H1 (cell line): ENCODE measurements at regions not wholly inside any gene's neighbourhood (a gene's known extent, or its start where the extent isn't known, plus 50 kb on each side); places are given as distances from the start of the nearest gene placed in this dataset.

Experiments used
- CTCF ChIA-PET: fragments of 300-600 bp; sonication (Branson Sonifier 250); formaldehyde crosslinking; loops from one replicate; lab custom pipeline; 2021; ENCODE audit not compliant: partially characterized antibody; lab: Charles Lee
- POLR2A ChIA-PET: fragments of 300-600 bp; sonication (Branson Sonifier 250); formaldehyde crosslinking; loops from one replicate; lab custom pipeline; 2021; ENCODE audit warnings: inconsistent platforms; ENCODE audit not compliant: partially characterized antibody; lab: Charles Lee
- DNase-seq, 2 experiments: peaks; one replicate each; pipeline versions ENCODE4 v3.0.0 to v3.0.0-alpha.2; 2010 to 2022; ENCODE audit warnings: low spot score in 2 of 2, low read depth in 1 of 2, mixed read lengths in 1 of 2
- FAIRE-seq: peaks from 2 replicates; lab custom pipeline; 2011; peaks lifted over from hg19 to GRCh38; lab: Jason Lieb, UNC
- H2AFZ ChIP-seq: 2 replicates; pipeline ENCODE4 v1.8.1; 2012; ENCODE audit warnings: low read length, inconsistent platforms
- H2AK5ac ChIP-seq: 2 replicates; pipeline ENCODE4 v1.6.1; 2013; ENCODE audit warnings: low read depth, low read length
- H2BK120ac ChIP-seq: replicated peaks from 2 replicates; pipeline ENCODE3; 2013; ENCODE audit warnings: low read depth, low read length, inconsistent platforms
- H2BK12ac ChIP-seq: 2 replicates; pipeline ENCODE4 v1.6.1; 2013; ENCODE audit warnings: low read depth, low read length
- H2BK15ac ChIP-seq: 2 replicates; pipeline ENCODE4 v1.6.1; 2013; ENCODE audit warnings: low read length
- H2BK20ac ChIP-seq: 2 replicates; pipeline ENCODE4 v1.6.1; 2013; ENCODE audit warnings: low read length
- H2BK5ac ChIP-seq: 2 replicates; pipeline ENCODE4 v1.6.1; 2013; ENCODE audit warnings: low read depth, low read length
- H3K14ac ChIP-seq: 2 replicates; pipeline ENCODE4 v1.6.1; 2013; ENCODE audit warnings: inconsistent platforms; ENCODE audit not compliant: insufficient read length
- H3K18ac ChIP-seq: 2 replicates; pipeline ENCODE4 v1.6.1; 2013; ENCODE audit warnings: low read length; ENCODE audit errors: extremely low read depth
- H3K23ac ChIP-seq: 2 replicates; pipeline ENCODE4 v1.6.1; 2013; ENCODE audit warnings: inconsistent platforms; ENCODE audit not compliant: insufficient read length
- H3K23me2 ChIP-seq: 2 replicates; pipeline ENCODE4 v1.6.1; 2013; ENCODE audit warnings: low read depth, low read length
- H3K27ac ChIP-seq: 2 replicates; pipeline ENCODE4 v1.6.1; 2011; ENCODE audit warnings: low read depth, low read length, inconsistent platforms
- H3K27me3 ChIP-seq, 4 experiments: replicated peaks in 1 of 4; 1 replicate in 1 of 4; 2 replicates in 3 of 4; pipeline versions ENCODE4 v1.6.1 to v1.8.1; 2011 to 2013; ENCODE audit warnings: low read length in 3 of 4, mild to moderate bottlenecking in 3 of 4, inconsistent platforms in 2 of 4, mixed read lengths in 2 of 4, moderate library complexity in 1 of 4; ENCODE audit not compliant: control insufficient read depth in 3 of 4, insufficient read depth in 3 of 4; ENCODE audit errors: extremely low read depth in 1 of 4
- H3K36me3 ChIP-seq, 4 experiments: 2 replicates each; pipeline versions ENCODE4 v1.6.1 to v1.8.1; 2011 to 2013; ENCODE audit warnings: mild to moderate bottlenecking in 4 of 4, low read length in 3 of 4, moderate library complexity in 2 of 4, control low read depth in 1 of 4, inconsistent platforms in 1 of 4; ENCODE audit not compliant: insufficient read depth in 4 of 4, control insufficient read depth in 2 of 4
- H3K4ac ChIP-seq: replicated peaks from 2 replicates; pipeline ENCODE3; 2013; ENCODE audit warnings: low read length, low read depth, mixed read lengths, inconsistent platforms; ENCODE audit not compliant: insufficient read length
- H3K4me1 ChIP-seq, 4 experiments: replicated peaks in 1 of 4; 1 replicate in 1 of 4; 2 replicates in 3 of 4; pipeline versions ENCODE4 v1.6.1 to v1.8.1; 2011 to 2013; ENCODE audit warnings: low read length in 3 of 4, inconsistent platforms in 2 of 4, mixed read lengths in 1 of 4; ENCODE audit not compliant: insufficient read depth in 4 of 4, control insufficient read depth in 3 of 4
- H3K4me2 ChIP-seq, 2 experiments: 2 replicates each; pipeline versions ENCODE4 v1.6.1 to v1.8.1; 2011 to 2013; ENCODE audit warnings: low read depth in 2 of 2, low read length in 2 of 2, control low read depth in 1 of 2, inconsistent platforms in 1 of 2, mild to moderate bottlenecking in 1 of 2; ENCODE audit not compliant: insufficient read depth in 1 of 2
- H3K4me3 ChIP-seq, 4 experiments: fragments of 200-600, 300-600 bp in 1 of 4; sonication (generic), shearing (Covaris generic), sonication (Bioruptor Twin) in 1 of 4; 2 replicates each; pipeline versions ENCODE4 v1.5.1 to v1.8.1; 2011 to 2016; ENCODE audit warnings: low read length in 4 of 4, low read depth in 3 of 4, control low read depth in 2 of 4, inconsistent platforms in 2 of 4, mild to moderate bottlenecking in 2 of 4, mixed read lengths in 1 of 4, moderate library complexity in 1 of 4; ENCODE audit not compliant: insufficient read depth in 2 of 4; ENCODE audit errors: extremely low read depth in 1 of 4
- H3K56ac ChIP-seq: replicated peaks from 2 replicates; pipeline ENCODE3; 2013; ENCODE audit warnings: low read depth, mild to moderate bottlenecking, mixed read lengths, low read length, inconsistent platforms; ENCODE audit not compliant: insufficient read length
- H3K79me1 ChIP-seq: 2 replicates; pipeline ENCODE4 v1.6.1; 2013; ENCODE audit warnings: low read depth, low read length, control low read depth
- H3K79me2 ChIP-seq, 2 experiments: 2 replicates each; pipeline versions ENCODE4 v1.6.1 to v1.8.1; 2012 to 2013; ENCODE audit warnings: low read length in 2 of 2, mild to moderate bottlenecking in 2 of 2, inconsistent platforms in 1 of 2; ENCODE audit not compliant: insufficient read depth in 2 of 2, control insufficient read depth in 1 of 2
- H3K9ac ChIP-seq, 4 experiments: replicated peaks in 1 of 4; 1 replicate in 1 of 4; 2 replicates in 3 of 4; pipeline versions ENCODE4 v1.6.1 to v1.8.1; 2011 to 2013; ENCODE audit warnings: low read depth in 3 of 4, low read length in 3 of 4, control low read depth in 2 of 4, mild to moderate bottlenecking in 2 of 4, moderate library complexity in 2 of 4, inconsistent platforms in 1 of 4; ENCODE audit errors: extremely low read depth in 1 of 4
- H3K9me3 ChIP-seq, 2 experiments: 2 replicates each; pipeline versions ENCODE4 v1.6.1 to v1.8.1; 2012 to 2013; ENCODE audit warnings: mild to moderate bottlenecking in 2 of 2, moderate library complexity in 2 of 2, control low read depth in 1 of 2, inconsistent platforms in 1 of 2, low read depth in 1 of 2, low read length in 1 of 2, mixed read lengths in 1 of 2; ENCODE audit not compliant: insufficient read depth in 2 of 2
- H4K20me1 ChIP-seq, 2 experiments: replicated peaks in 1 of 2; 2 replicates each; pipeline versions ENCODE3 to v1.8.1; 2011 to 2013; ENCODE audit warnings: inconsistent platforms in 2 of 2, low read length in 2 of 2, mild to moderate bottlenecking in 1 of 2; ENCODE audit not compliant: insufficient read depth in 2 of 2, control insufficient read depth in 1 of 2
- H4K5ac ChIP-seq: 2 replicates; pipeline ENCODE4 v1.6.1; 2013; ENCODE audit warnings: low read length, low read depth, mixed read lengths, inconsistent platforms; ENCODE audit not compliant: insufficient read length
- H4K8ac ChIP-seq: 2 replicates; pipeline ENCODE4 v1.8.0; 2013; ENCODE audit warnings: mild to moderate bottlenecking, moderate library complexity, low read length, inconsistent platforms; ENCODE audit not compliant: insufficient read depth; ENCODE audit errors: extremely low read depth
- H4K91ac ChIP-seq: replicated peaks from 2 replicates; pipeline ENCODE3; 2013; ENCODE audit warnings: low read length, mixed read lengths, inconsistent platforms; ENCODE audit not compliant: insufficient read length
- BCL11A ChIP-seq, 2 experiments: IDR thresholded peaks; one replicate each; pipeline ENCODE4 v1.6.1; 2011; ENCODE audit warnings: low read depth in 2 of 2, low read length in 2 of 2, mild to moderate bottlenecking in 2 of 2
- BRCA1 ChIP-seq: IDR thresholded peaks from 2 replicates; pipeline ENCODE4 v1.6.1; 2012; ENCODE audit warnings: low read depth, low read length, improper control_type of control experiment
- CBX5 ChIP-seq: fragments of 300-800, 300-1000 bp; sonication (generic); IDR thresholded peaks from 2 replicates; pipeline ENCODE4 v1.7.1; 2016; ENCODE audit warnings: antibody characterized with exemption, low read length, low read depth
- CHD2 ChIP-seq: IDR thresholded peaks from 2 replicates; pipeline ENCODE4 v1.6.1; 2012; ENCODE audit warnings: low read length, improper control_type of control experiment
- EGR1 ChIP-seq: IDR thresholded peaks from 2 replicates; pipeline ENCODE4 v1.6.1; 2011; ENCODE audit warnings: low read depth, low read length, borderline replicate concordance
- EP300 ChIP-seq, 2 experiments: IDR thresholded peaks; 1 replicate in 1 of 2; 2 replicates in 1 of 2; pipeline ENCODE4 v1.6.1; 2011 to 2012; ENCODE audit warnings: low read depth in 2 of 2, low read length in 2 of 2, mild to moderate bottlenecking in 2 of 2, borderline replicate concordance in 1 of 2, inconsistent platforms in 1 of 2, moderate library complexity in 1 of 2
- HDAC6 ChIP-seq: IDR thresholded peaks from one replicate; pipeline ENCODE4 v1.7.1; 2012; ENCODE audit warnings: low read depth, mild to moderate bottlenecking, inconsistent platforms, low read length, moderate library complexity
- KDM1A ChIP-seq: fragments of 200-600, 300-600 bp; sonication (generic); IDR thresholded peaks from 2 replicates; pipeline ENCODE4 v1.7.1; 2016; ENCODE audit warnings: mild to moderate bottlenecking, low read length, borderline replicate concordance
- KDM4A ChIP-seq: IDR thresholded peaks from one replicate; pipeline ENCODE4 v1.7.1; 2012; ENCODE audit warnings: low read depth, mild to moderate bottlenecking, moderate library complexity, low read length, inconsistent platforms; ENCODE audit not compliant: severe bottlenecking
- POU5F1 ChIP-seq: IDR thresholded peaks from 2 replicates; pipeline ENCODE4 v1.6.1; 2011; ENCODE audit warnings: low read depth, mild to moderate bottlenecking, low read length, moderate library complexity
- RBBP5 ChIP-seq: IDR thresholded peaks from 2 replicates; pipeline ENCODE4 v1.7.1; 2012; ENCODE audit warnings: low read depth, mild to moderate bottlenecking, inconsistent platforms, low read length, moderate library complexity, borderline replicate concordance
- SIX5 ChIP-seq: IDR thresholded peaks from 2 replicates; pipeline ENCODE4 v1.6.1; 2011; ENCODE audit warnings: mild to moderate bottlenecking, low read depth, low read length
- SP1 ChIP-seq: IDR thresholded peaks from 2 replicates; pipeline ENCODE4 v1.6.1; 2011; ENCODE audit warnings: low read depth, low read length
- WGBS, 2 experiments: shearing (Covaris generic) in 1 of 2; methylation state at CpG; one replicate each; pipeline versions ENCODE4 v1.1.6 to v1.1.7; 2013 to 2015; ENCODE audit warnings: low lambda C conversion rate in 2 of 2, mixed read lengths in 2 of 2, inconsistent platforms in 1 of 2, low coverage in 1 of 2, missing lambda C conversion rate in 1 of 2; ENCODE audit not compliant: insufficient replicate concordance in 2 of 2, insufficient coverage in 1 of 2, insufficient read length in 1 of 2; ENCODE audit errors: extremely low coverage in 1 of 2, missing lambda C conversion rate in 1 of 2; 5-methylcytosine and 5-hydroxymethylcytosine counted together
- TF ChIP-seq, protein P1 (sequence below): IDR thresholded peaks from 2 replicates; pipeline ENCODE4 v1.6.1; 2012; ENCODE audit warnings: low read length, inconsistent platforms

DNA sequence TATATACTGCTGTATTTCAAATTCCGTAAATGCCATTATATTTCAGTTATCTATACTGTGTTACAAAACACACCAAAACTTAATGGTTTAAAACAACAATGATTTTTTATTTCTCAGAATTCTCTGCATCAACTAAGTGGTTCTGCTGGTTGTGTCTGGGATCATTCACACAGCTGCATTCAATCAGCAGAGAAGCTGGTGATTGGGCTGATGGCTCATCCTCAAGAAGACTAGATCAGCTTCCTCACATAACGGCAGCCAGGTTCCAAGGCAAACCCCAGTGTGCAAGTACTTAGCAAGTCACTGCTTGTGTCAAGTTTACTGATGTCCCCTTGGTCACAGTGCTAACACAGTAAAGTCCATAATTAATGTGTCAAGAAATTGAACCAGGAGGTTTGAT is 86.3 kb upstream of the VANGL1 start:
- Histone ChIP-seq H2BK20ac (no peak overlapping the region), H4K8ac (no peak overlapping the region), H3K4me3 (no peak overlapping the region), H3K27ac (no peak overlapping the region), H3K9ac (no peak overlapping the region), H4K5ac (no peak overlapping the region), H2BK120ac (no peak overlapping the region), H3K36me3 (no peaks in the 10 kb centered on the region), H2BK5ac (no peak overlapping the region), H3K4ac (no peak overlapping the region), H4K20me1 (no peaks in the 10 kb centered on the region), H2BK15ac (no peak overlapping the region), H2AK5ac (no peak overlapping the region), H2AFZ (no peak overlapping the region), H3K23me2 (no peaks in the 10 kb centered on the region), H3K27me3 (peaks cover 0 to 1% (median 0%) of the 10 kb centered on the region in 4 experiments; a peak in 1 of 7 replicates), H3K4me2 (no peak overlapping the region), H2BK12ac (no peak overlapping the region), H3K14ac (no peak overlapping the region), H4K91ac (no peak overlapping the region), H3K18ac (no peak overlapping the region), H3K23ac (no peak overlapping the region), H3K79me2 (no peaks in the 10 kb centered on the region), H3K79me1 (no peaks in the 10 kb centered on the region), H3K56ac (no peak overlapping the region), H3K4me1 (no peaks in the 10 kb centered on the region), H3K9me3 (no peaks in the 10 kb centered on the region)
- 45% methylated on average over 2 of the region's 2 CpGs; no CpG with 5 or more reads in 1 of the 2 experiments for WGBS, 2 experiments
- no peak for DNase-seq
- ChIA-PET POLR2A (no interaction called here), CTCF (interaction anchor here (2.0 kb wide), 1 partner anchor 40 kb away, joined by 4 read pairs; no protein-coding TSS in a partner anchor)
- FAIRE-seq, result no peak
- TF ChIP-seq BCL11A (IDR thresholded peaks at IDR 0.05; ENCODE audit: low read depth in 2 of 2, low read length in 2 of 2) (no peak), KDM4A (no peak), SIX5 (no peak), BRCA1 (no peak), EP300 (IDR thresholded peaks at IDR 0.05; ENCODE audit: borderline replicate concordance in 1 of 2, low read depth in 2 of 2, low read length in 2 of 2) (no peak), KDM1A (no peak), CBX5 (no peak), EGR1 (no peak), POU5F1 (no peak), CHD2 (no peak), SP1 (no peak), HDAC6 (no peak), RBBP5 (no peak)
- TF ChIP-seq, protein P1, sequence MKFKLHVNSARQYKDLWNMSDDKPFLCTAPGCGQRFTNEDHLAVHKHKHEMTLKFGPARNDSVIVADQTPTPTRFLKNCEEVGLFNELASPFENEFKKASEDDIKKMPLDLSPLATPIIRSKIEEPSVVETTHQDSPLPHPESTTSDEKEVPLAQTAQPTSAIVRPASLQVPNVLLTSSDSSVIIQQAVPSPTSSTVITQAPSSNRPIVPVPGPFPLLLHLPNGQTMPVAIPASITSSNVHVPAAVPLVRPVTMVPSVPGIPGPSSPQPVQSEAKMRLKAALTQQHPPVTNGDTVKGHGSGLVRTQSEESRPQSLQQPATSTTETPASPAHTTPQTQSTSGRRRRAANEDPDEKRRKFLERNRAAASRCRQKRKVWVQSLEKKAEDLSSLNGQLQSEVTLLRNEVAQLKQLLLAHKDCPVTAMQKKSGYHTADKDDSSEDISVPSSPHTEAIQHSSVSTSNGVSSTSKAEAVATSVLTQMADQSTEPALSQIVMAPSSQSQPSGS, result no peak
